ENCODE measurements at regions not wholly inside any gene's neighbourhood (a gene's known extent, or its start where the extent isn't known, plus 50 kb on each side); places are given as distances from the start of the nearest gene placed in this dataset.
A peak's percentile ranks its signal among the peaks of the same experiment; 100 is the strongest.
"Not testable (repeated sequence)": the region's sequence is repeated elsewhere in the genome, so short reads cannot be mapped to it uniquely, and the experiment has no call there.

DNA sequence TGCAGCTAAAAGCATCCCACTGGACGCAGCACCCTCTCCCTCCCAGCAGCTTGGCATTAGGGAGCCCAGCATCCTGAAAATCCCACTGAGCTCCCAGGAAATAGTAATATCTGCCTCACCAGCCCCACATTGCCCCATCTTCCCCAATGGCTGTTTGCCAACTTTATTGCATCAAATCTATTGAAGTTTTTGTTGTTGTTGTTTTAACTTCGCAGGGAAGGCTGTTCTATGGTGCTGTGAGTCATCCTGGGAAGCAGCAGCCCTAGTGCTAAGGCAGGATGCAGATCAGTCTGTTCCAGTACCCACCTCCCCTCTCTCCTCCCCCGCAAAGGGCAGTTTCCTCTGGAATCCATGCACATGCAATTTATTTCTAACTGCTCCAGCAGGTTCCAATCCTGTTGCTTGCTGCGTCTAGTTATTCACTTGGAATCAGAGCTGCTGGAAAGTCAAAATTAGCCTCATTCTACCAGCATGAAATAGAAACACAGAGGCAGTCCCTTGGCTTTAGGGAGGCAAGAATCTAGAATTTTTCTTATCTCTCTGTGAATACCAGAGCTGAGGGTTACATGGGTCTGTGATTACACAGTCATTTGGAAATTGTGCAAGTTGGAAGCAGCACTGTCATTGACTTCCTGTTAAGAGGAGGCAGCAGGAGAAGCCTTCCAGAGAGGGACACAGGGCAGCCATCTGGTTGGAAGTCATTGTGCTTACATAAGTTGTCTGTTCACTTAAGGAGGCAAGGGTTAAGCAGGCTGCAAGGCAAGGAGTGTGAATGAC is 115.9 kb upstream of the CACUL1 start:
- peak; percentile 31 for DNase-seq (ENCODE audit: low read depth)

GRCh38 chr10:118871244-118871865 is 116.6 kb upstream of the CACUL1 start:
- no peak for DNase-seq (ENCODE audit: low read depth)

DNA sequence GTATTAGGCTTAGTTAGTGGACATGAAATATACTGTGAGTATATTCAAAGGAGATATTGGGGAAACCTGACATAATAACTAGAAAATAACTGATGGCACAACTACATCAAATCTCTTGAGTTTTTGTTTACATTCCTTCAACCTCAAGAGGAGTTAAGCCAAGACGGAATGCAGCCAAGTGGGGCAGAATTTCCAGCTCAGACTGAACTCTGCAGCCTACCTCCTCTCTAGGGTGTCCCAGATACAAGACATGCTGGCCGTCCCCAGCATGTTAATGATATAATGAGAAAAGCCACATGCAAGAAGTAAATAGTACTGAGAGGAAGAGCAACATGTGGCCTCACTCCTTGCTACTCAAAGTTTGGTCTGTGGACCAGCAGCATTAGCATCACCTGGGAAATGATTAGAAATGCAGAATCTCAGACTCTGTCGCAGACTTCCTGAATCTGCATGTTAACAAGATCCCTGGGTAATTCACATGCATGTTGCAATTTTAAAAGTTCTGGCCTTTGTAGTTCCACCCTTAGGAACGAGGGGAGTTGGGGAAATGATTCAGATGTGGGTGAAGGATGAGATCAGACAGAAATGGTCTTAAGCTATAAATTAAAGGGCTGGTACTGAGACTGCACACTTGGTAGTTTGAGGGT is 118.4 kb upstream of the CACUL1 start:
- no peak for DNase-seq (ENCODE audit: low read depth)

- no peak for DNase-seq (ENCODE audit: low read depth)
These were observed 119.0 kb upstream of the CACUL1 start for GRCh38 chr10:118873738-118874105.

DNA sequence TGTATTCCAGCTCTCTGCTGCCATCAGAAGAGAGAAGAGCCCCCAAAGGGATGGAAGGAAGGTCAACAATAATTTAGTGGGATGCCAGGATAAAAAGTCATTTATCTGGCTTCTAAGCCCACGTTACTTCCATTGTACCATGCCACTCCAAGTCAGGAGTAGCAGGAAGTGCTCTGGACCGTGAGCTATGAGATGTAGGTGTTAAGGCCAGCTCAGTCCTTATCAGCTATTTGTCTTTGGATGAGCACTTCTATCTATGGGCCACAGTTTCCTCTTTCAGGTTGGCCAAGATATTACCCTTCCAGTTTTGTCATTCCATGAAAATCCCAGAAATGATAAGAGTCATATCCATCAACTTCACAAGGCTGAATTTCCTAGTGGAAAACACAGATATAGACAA is 119.4 kb upstream of the CACUL1 start:
- no peak for DNase-seq (ENCODE audit: low read depth)

- DNase-seq (ENCODE audit: low read depth): no peak
These were observed 120.3 kb upstream of the CACUL1 start for GRCh38 chr10:118875087-118875486.

DNA sequence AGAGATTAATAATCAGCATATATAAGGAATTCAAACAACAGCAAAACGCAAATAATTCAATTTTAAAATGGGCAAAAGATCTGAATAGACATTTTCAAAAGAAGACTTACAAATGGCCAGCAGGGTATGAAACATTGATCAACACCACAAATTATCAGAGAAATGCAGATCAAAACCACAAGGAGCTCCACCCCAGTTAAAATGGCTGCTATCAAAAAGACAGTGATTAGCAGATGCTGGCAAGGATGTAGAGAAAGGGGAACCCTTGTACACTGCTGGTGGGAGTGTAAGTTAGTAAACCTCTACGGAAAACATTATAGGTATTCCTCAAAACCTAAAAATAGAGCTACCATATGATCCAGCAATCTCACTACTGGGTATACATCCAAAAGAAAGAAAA is 128.0 kb upstream of the CACUL1 start:
- DNase-seq (ENCODE audit: low read depth): no peak

DNA sequence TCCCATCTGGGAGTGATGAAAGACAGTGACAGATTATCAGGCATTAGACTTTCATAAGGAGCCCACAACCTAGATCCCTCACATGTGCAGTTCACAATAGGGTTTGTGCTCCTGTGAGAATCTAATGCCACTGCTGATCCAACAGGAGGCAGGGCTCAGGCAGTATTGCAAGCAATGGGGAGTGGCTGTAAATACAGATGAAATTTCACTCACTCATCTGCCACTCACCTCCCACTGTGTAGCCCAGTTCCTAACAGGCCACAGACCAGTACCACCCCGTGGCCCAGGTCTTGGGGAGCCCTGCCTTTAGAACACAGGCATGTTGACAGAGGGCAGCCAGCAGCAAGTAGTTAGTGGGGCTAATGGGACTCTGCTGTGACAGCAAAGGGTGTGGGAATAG is 137.3 kb upstream of the NANOS1 start:
- DNase-seq (ENCODE audit: low read depth): no peak

DNA sequence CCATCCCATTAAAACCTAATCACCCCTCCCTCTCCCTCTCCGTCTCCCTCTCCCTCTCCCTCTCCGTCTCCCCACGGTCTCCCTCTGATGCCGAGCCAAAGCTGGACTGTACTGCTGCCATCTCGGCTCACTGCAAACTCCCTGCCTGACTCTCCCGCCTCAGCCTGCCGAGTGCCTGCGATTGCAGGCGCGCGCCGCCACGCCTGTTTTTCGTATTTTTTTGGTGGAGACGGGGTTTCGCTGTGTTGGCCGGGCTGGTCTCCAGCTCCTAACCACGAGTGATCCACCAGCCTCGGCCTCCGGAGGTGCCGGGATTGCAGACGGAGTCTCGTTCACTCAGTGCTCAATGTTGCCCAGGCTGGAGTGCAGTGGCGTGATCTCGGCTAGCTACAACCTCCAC is 134.6 kb upstream of the NANOS1 start:
- not testable (repeated sequence) for DNase-seq (ENCODE audit: low read depth)

GRCh38 chr10:118900617-118901016 is 128.9 kb upstream of the NANOS1 start:
- no peak for DNase-seq (ENCODE audit: low read depth)

GRCh38 chr10:118901380-118901779 is 128.1 kb upstream of the NANOS1 start:
- no peak for DNase-seq (ENCODE audit: low read depth)

- DNase-seq (ENCODE audit: low read depth): no peak
These were observed 127.6 kb upstream of the NANOS1 start for GRCh38 chr10:118901906-118902305.

- not testable (repeated sequence) for DNase-seq (ENCODE audit: low read depth)
These were observed 126.9 kb upstream of the NANOS1 start for GRCh38 chr10:118902656-118903055.

GRCh38 chr10:118903251-118903650 is 126.3 kb upstream of the NANOS1 start:
- DNase-seq (ENCODE audit: low read depth): no peak

DNA sequence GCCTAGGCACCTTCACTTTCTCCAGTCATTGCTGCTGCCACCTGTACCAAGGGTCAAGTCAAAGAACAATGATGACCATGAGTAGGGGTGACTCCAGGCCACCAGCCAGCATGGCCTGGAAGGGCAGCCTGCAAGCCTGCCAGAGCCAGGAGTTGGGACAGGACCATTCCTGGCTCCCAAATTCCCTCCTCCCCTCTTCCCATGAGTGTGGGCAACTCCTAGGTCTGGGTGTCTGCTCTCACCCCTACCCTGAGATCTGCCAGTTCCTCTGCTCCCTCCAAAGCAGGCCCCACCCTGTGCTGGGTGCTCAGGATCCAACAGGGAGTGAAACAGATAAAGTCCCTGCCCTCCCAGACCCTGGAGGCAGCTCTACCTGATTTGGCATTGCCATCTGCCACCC is 125.8 kb upstream of the NANOS1 start:
- DNase-seq (ENCODE audit: low read depth): no peak

DNA sequence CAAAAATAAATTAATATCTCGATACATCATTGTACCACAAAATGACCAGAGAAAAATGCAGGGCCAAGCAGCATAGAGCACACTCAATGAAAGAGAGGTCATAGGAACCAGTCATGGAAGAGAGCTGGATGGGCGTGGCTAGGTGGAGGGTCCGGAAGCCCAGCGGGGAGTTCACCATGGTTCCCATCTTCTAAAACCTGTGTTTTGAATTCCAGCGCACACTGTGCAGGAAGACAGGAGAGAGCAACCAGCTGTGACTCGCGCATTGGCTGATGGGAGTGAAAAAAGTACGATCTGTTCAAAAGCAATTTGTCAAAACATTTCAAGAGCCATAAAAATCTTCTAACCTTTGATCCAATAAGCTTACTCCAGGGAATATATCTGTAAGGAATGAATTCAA is 125.2 kb upstream of the NANOS1 start:
- DNase-seq (ENCODE audit: low read depth): no peak

DNA sequence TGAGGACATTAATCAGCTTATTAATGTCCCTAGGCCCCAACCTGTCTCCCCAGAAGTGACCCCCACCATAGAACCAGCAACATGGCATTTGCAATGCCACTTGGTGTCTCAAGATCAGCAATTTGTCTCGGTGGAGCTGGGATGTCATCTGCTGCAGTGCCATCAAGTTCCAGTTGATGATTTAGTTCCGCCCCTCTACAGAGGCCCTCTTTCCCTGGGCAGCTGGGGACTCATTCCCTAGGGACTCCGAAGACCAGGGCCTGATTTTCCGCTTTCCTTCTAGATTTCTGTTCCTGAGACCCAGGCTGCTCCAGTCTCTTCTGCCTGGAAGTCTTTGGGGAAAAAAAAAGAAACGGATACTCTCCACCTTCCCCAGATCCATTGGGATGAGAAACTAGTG is 122.5 kb upstream of the NANOS1 start:
- DNase-seq (ENCODE audit: low read depth): no peak

- no peak for DNase-seq (ENCODE audit: low read depth)
These were observed 120.8 kb upstream of the NANOS1 start for GRCh38 chr10:118908557-118909256.

- DNase-seq (ENCODE audit: low read depth): no peak
These were observed 118.8 kb upstream of the NANOS1 start for GRCh38 chr10:118910702-118911101.

- peak; percentile 50 for DNase-seq (ENCODE audit: low read depth)
These were observed 118.2 kb upstream of the NANOS1 start for GRCh38 chr10:118911363-118911762.

- DNase-seq (ENCODE audit: low read depth): no peak
These were observed 116.4 kb upstream of the NANOS1 start for GRCh38 chr10:118912961-118913600.

DNA sequence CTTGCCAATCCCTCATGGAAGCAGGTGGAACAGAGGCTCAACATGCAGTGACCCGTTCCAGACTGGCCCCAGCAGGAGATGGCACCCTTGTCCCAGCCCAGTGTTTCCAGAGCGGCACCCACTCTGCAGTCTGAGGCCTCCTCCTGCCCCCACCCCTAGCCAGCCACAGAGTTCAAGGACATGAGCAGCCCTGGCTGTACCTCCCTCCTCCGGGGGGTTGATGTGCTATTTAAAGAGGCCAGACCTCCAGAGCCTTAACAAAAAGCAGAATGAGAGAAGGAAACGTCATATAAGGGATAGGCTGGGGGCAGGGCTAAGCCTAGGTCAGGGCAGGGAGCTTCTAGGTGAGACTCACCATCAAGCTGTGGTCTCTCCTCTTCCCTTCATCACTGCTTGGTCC is 115.7 kb upstream of the NANOS1 start:
- no peak for DNase-seq (ENCODE audit: low read depth)
